ENCODE measurements at regions not wholly inside any gene's neighbourhood (a gene's known extent, or its start where the extent isn't known, plus 50 kb on each side); places are given as distances from the start of the nearest gene placed in this dataset.

- TF ChIP-seq CTCF (IDR thresholded peaks at IDR 0.05), result no peak
- no peak for TF ChIP-seq POLR2A (IDR thresholded peaks at IDR 0.05)
Observed at GRCh38 chr15:46855388-46855787, 861.9 kb upstream of the SEMA6D start.

Data from uterus (tissue), 2 donors.